GM19397 (cell line): ENCODE measurements at regions not wholly inside any gene's neighbourhood (a gene's known extent, or its start where the extent isn't known, plus 50 kb on each side); places are given as distances from the start of the nearest gene placed in this dataset.

Experiments
- ATAC-seq: cut with Tn5 transposase; IDR thresholded peaks from one replicate; pipeline ENCODE4 v1.9.1; 2021; ENCODE audit warnings: mild to moderate bottlenecking, moderate library complexity; ENCODE audit not compliant: unreplicated experiment

- no peak for ATAC-seq
Observed at GRCh38 chr10:60669501-60669900, 108.8 kb upstream of the CDK1 start.

DNA sequence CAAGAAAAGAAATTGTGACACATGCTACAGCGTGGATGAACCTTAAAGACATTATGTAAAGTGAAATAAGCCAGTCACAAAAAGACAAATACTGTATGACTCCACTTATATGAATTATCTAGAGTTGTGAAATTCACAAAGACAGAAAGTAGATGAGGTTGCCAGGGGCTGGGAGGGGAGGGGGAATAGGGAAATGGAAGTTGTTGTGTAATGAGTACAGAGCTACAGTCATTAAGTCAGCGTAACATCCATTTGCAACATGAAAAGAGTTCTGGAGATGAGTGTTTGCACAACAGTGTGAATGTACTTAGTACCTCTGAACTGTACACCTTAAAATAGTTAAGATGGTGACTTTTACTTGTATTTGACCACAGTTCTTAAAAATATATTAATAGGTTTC, 112.1 kb upstream of the CDK1 start:
- ATAC-seq, result no peak

- ATAC-seq, result no peak
Observed at GRCh38 chr10:60664859-60665258, 113.4 kb upstream of the CDK1 start.

DNA sequence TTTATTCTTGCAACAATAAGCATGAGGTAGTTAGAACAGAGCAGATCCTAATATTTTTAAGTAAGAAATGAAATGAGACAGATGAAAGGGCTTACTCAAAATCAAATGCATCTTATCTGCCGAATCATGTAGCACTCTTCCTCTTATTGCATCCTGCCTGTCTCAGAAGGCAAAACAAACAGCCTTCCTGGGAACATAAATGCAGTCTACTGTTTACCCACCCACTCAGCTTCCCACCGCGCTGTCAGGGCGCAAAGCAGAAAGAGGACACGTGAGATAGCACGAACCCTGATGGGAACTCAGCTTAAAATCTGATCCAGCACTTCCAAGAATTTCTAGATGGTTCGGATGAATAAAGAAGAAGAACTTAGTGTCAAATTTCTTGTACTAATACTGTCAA, 114.4 kb upstream of the CDK1 start:
- ATAC-seq, result no peak

DNA sequence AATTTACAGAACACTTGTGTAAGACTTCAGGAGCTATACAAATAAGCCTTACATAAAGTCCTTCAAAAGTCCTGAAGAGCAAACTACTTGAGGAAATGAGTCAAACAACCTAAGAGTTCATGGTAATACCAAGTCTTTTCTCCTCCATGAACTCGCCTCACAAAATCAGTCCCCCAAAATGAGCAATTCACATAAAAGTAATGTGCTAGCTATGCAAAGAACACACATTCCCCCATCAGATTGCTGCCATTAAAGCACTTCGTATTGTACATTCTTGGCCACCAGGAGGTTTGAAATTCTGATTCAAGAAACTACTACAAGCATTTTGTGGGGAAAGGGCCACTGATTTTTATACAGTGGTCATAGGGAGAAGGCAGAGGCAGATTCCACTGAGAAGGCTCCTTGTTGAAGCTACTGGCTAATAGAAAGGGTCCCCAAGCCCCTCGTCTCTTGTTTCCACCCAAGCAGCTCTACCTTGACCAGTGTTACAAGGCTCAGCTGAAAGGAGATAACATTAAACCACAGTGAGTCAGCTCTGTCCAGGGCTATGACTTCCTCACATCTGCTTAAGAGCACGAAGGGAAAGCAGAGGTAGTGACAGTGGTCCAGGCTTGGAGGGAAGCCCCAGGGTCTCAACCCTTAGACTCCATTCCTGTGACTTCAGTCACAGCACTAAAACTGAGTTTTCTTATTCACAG, 115.2 kb upstream of the CDK1 start:
- no peak for ATAC-seq

DNA sequence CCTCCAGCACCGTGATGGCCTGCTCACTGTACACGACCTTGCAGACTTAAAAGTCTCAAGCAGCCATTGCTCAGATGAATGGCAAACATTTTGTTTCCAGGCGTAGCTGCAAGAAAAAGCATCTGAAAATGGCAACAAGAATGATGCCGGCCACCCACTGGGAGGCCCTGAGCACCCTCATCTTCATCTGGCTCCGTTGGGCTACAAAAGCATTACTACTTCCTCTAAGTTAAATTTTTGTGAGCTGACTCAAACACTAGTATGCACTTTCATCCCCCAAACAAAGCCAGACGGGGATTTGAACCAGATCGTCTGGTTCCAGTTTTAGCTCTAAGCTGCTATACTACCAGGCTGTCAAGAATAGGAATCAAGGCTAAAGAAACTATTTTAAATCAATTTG, 116.6 kb upstream of the CDK1 start:
- ATAC-seq, result no peak

- ATAC-seq, result no peak
Observed at GRCh38 chr10:60660625-60661024, 117.7 kb upstream of the CDK1 start.

DNA sequence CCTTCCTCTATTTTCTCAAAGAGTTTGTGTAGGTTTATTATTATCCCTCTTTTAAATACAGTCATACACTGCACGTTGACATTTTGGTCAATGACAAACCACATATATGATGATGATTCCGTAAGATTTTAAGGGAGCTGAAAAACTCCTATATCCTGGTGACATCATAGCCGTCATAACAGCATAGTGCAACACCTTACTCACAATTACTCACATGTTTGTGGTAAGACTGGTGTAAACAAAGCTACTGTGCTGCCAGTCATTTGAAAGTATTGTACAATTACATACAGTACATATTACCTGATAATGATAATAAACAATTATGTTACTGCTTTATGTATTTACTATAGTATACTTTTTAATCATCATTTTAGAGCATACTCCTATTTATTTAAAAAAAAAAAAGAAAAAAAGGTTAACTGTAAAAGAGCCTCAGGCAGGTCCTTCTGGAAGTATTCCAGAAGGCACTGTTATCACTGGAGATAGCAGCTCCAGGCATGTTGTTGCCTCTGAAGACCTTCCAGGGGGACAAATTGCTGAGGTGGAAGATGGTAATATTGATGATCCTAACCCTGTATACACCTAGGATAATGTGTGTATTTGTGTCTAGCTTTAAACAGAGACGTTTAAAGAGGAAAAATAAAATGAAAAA, 123.3 kb upstream of the CDK1 start:
- no peak for ATAC-seq

DNA sequence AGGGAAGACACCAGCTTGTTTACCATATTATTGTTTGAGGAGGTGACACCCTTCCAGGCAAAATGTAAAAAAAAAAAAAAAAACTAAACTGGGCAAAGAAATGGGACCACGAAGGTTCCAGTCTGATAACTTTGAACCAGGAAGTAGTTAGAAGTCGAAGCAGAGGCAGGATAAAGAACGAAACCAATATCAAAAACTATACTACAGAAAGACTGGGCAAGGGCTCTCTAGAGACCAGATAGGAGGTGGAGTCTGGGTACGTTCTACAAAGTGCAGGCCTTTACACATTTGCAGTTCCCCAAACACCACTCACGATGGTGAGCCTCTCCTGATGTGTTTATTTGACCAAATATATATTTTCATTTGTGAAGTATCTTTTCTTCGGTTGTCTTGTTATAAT, 125.7 kb upstream of the CDK1 start:
- peak; percentile 91 for ATAC-seq

GRCh38 chr10:60650378-60650800, 127.9 kb upstream of the CDK1 start:
- no peak for ATAC-seq

DNA sequence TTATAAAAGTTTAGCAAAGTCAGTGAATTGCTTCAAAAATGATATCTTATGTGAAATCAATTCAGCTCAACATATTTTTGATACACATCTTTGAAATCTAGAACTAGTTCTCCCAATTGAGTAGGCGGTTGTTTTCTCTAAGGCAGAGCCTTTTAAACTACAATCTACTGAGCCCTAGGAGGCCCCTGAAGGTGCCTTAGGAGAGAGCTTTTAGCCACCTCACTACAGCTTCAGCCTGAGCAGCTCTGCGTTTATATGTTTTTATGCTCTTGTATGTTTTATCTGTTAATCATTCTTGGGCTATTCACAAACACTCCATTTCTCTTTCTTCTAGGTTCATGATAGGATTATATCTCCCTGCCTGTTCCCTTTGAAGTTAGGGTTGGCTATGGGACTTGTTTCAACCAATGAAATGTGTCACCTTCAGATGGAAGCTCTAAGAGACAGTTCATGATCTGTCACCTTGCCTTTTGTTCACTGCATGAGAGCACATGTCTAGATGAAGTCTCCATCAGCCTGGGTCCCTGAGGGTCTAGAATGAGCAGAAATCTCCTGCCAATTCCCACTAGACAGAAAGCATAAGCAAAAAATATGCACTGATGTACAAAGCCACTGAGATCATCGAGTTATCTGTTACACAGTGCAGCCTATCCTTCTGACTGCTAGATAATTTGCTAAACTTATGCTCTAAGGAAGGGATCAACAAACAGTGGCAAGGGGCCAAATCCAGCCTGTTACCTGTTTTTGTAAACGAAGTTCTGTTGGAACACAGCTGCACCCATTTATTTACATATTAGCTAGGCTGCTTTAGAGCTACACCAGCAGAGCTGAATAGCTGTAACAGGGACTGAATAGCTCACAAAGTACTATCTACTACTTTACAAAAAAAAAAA, 128.5 kb upstream of the CDK1 start:
- ATAC-seq, result no peak

- no peak for ATAC-seq
Observed at GRCh38 chr10:60648761-60649160, 129.5 kb upstream of the CDK1 start.

- ATAC-seq, result no peak
Observed at GRCh38 chr10:60646966-60647796, 131.1 kb upstream of the CDK1 start.

DNA sequence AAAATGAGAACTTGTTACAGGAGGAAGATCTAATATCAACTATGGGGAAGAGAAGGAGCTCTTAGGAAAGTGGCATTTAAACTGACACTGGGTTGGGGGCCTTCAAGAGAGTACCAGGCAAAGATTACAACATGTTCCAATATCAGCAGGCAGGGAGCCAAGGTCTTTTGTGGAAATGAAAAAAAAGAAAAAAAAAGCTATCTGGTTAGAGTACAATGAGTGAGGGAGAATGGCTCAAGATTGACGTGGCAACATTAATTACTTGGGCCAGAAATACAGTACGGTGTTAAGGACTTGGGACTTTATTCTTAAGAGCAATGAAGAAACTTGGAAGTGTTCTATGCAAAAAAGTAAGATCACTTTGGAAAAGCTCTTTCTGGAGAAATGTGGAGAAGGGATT, 132.3 kb upstream of the CDK1 start:
- ATAC-seq, result no peak

GRCh38 chr10:60644436-60645130, 133.7 kb upstream of the CDK1 start:
- ATAC-seq, result no peak

DNA sequence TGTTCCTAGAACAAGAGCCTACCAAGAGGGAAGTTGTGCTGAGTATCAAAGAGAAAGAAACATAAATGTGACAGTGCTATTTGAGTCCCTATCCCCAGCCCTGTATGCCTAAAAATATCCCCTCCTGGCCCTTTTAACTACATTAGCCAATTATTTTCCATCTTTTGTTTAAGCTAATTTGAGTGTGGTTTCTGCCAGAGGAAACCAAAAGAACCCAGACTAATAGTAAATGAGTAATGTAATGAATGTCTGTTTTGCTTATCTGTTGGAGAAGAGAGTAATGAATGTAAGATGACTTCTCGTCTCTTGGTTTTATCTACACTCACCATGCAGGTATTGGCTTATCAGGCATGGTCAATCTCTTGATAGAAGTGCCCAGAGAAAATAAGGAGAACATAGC, 134.4 kb upstream of the CDK1 start:
- ATAC-seq, result no peak

DNA sequence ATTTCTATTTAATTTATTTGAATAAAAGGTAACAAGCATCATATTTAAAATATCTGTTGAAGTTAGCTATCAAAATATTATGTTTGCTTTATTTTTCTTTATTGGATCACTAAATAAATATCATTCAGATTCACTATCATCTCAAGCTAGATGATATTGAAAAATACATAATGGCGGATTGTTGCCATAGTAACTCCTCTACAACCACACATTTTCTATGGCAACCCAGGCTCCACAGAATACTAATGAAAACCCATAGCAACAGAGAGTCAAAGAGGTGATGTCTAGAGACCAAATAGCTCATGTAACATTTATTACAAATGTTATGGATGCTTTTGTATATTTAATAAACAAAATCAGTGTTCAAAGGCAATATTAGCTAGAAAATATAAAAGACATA, 148.9 kb upstream of the CDK1 start:
- ATAC-seq, result no peak

DNA sequence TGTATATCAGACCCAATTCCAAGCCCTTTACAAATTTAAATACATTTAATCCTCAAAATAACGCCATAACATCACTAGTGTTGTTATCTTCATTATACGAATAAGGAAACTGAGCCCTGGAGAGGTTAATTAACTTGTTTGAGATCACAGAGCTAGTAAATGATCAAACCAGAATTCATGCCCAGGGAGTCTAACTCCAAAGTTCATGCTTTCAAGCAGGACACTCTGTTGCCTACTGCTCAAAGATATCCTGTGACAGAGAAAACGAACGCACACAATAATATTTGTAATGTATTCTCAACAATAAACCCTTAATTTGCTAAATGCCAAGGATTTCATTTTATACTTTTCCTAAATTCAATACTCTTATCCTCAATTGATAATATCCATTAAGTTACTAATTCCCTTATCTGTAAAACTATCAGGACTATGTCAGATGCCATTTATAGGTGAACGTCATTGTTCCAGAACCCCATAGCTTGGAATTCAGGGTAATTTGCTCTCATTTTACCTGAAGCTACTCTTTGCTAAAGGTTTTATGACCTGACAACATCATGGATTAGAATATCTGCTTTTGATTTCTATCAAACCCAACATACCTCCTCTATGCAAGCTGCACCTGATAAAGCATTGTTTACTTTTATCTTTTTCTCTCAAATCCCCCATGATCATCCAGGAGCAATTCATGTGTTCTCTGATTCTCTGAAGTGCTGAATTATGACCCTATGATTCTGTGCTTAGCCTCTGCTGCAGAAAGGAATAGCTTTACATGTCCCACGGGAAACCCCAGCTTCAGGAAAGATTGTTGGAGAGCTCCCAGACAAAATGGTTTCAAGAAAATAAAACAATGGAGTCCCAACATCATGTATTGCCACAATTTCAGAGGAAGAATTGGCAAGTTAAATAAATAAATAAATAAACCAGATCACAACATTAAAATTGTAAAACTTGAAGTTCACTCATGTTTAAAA, 150.2 kb upstream of the CDK1 start:
- no peak for ATAC-seq

DNA sequence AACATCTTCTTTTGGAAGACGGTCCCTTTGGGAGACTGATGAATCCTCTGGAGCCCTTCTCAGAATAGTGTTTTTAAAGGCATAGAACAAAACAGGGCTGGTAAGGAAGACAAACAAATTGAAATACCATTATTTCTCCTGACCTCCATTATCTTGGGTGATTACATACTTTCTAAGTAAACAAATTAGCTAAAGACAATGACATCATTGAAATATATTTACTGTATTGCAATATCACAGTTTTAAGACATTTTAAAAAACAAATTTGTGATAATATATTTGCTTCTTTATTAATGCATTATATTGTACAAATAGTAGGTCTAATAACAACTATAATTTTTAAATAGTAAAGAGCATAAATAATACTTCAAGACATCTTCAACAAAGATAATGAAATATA, 152.2 kb upstream of the CDK1 start:
- ATAC-seq, result no peak
